ENCODE measurements at regions not wholly inside any gene's neighbourhood (a gene's known extent, or its start where the extent isn't known, plus 50 kb on each side); places are given as distances from the start of the nearest gene placed in this dataset.

GRCh38 chr6:29884261-29884660, 56.6 kb downstream of the HLA-G start:
- no peaks in the 10 kb centered on the region for H3K9me3 ChIP-seq (ENCODE audit: control insufficient read depth, low read depth, low read length)
- no CpG with 5 or more reads among the region's 4 CpGs for WGBS (ENCODE audit: insufficient coverage, low lambda C conversion rate)

DNA sequence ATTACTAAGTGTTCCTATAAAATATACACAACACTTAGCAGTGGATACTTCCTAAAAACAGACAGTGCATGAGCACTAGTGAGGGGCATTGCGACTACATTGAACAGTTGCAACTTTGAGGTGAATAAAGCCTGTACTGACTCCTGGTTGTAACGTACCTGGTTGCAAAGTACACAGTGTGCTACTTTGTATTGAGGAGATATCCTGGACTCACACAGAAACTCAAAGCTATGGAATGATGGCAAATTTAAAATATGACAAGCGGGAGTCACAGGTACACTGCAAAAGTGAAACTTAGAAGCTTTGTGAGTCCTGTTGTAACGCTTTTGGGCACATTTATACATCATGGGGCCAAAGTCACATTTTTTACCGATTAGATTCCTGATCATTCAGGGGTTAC, 55.6 kb upstream of the HLA-A start:
- Histone ChIP-seq H3K4me3 (ENCODE audit: low read length) (peak overlapping the region; percentile 92), H3K4me1 (ENCODE audit: control insufficient read depth, insufficient read depth, low read length) (peaks cover 4% of the 10 kb centered on the region), H3K36me3 (ENCODE audit: control insufficient read depth, insufficient read depth, low read length) (peaks cover 14% of the 10 kb centered on the region), H3K27ac (ENCODE audit: low read length) (peak overlapping the region; percentile 100), H3K27me3 (ENCODE audit: control insufficient read depth, insufficient read depth, low read length) (peaks cover 3% of the 10 kb centered on the region), H3K9me3 (ENCODE audit: control insufficient read depth, low read depth, low read length) (no peaks in the 10 kb centered on the region)
- no CpG with 5 or more reads among the region's 5 CpGs for WGBS (ENCODE audit: insufficient coverage, low lambda C conversion rate)
- DNase-seq = peak in 1 of 2 donors; percentile 66

More at GRCh38 chr6:29884261-29884660, 56.6 kb downstream of the HLA-G start:
- Histone ChIP-seq H3K27me3 (ENCODE audit: control insufficient read depth, insufficient read depth, low read length) (peaks cover 3% of the 10 kb centered on the region), H3K27ac (ENCODE audit: low read length) (no peak overlapping the region), H3K36me3 (ENCODE audit: control insufficient read depth, insufficient read depth, low read length) (no peaks in the 10 kb centered on the region), H3K4me3 (ENCODE audit: low read length) (no peak overlapping the region), H3K4me1 (ENCODE audit: control insufficient read depth, insufficient read depth, low read length) (peaks cover 4% of the 10 kb centered on the region)
- no peak for DNase-seq

DNA sequence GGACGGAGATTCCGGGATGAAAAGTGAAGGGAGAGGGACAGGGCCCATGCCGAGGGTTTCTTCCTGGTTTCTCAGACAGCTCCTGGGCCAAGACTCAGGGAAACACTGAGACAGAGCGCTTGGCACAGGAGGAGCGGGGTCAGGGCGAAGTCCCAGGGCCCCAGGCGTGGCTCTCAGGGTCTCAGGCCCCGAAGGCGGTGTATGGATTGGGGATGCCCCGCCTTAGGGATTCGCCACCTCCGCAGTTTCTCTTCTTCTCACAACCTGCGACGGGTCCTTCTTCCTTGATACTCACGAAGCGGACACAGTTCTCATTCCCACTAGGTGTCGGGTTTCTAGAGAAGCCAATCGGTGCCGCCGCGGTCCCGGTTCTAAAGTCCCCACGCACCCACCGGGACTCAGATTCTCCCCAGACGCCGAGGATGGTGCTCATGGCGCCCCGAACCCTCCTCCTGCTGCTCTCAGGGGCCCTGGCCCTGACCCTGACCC, 55.0 kb upstream of the HLA-A start:
- Histone ChIP-seq H3K36me3 (ENCODE audit: control insufficient read depth, insufficient read depth, low read length) (peaks cover 14% of the 10 kb centered on the region), H3K4me3 (ENCODE audit: low read length) (peak overlapping the region; percentile 92), H3K27me3 (ENCODE audit: control insufficient read depth, insufficient read depth, low read length) (peaks cover 3% of the 10 kb centered on the region), H3K9me3 (ENCODE audit: control insufficient read depth, low read depth, low read length) (no peaks in the 10 kb centered on the region), H3K4me1 (ENCODE audit: control insufficient read depth, insufficient read depth, low read length) (peaks cover 4% of the 10 kb centered on the region), H3K27ac (ENCODE audit: low read length) (peak overlapping the region; percentile 100)
- WGBS (ENCODE audit: insufficient coverage, low lambda C conversion rate) = no CpG with 5 or more reads among the region's 28 CpGs
- peak; percentile 76 to 92 for DNase-seq

- H3K4me3 ChIP-seq (ENCODE audit: low read length) = peak overlapping the region; percentile 92
- H3K27me3 ChIP-seq (ENCODE audit: control insufficient read depth, insufficient read depth, low read length) = peaks cover 3% of the 10 kb centered on the region
- peak overlapping the region; percentile 100 for H3K27ac ChIP-seq (ENCODE audit: low read length)
- WGBS (ENCODE audit: insufficient coverage, low lambda C conversion rate) = no CpG with 5 or more reads among the region's 101 CpGs
- peaks cover 4% of the 10 kb centered on the region for H3K4me1 ChIP-seq (ENCODE audit: control insufficient read depth, insufficient read depth, low read length)
- no peaks in the 10 kb centered on the region for H3K9me3 ChIP-seq (ENCODE audit: control insufficient read depth, low read depth, low read length)
- peaks cover 16% of the 10 kb centered on the region for H3K36me3 ChIP-seq (ENCODE audit: control insufficient read depth, insufficient read depth, low read length)
- peak; percentile 77 to 90 for DNase-seq
Observed at GRCh38 chr6:29887819-29888776, 54.2 kb upstream of the HLA-A start.
